ENCODE measurements at regions not wholly inside any gene's neighbourhood (a gene's known extent, or its start where the extent isn't known, plus 50 kb on each side); places are given as distances from the start of the nearest gene placed in this dataset.

- TF ChIP-seq ZNF462 (CRISPR knock-in tag; IDR thresholded peaks at IDR 0.05), result no peak
Observed at GRCh38 chr9:1698991-1699390, 316.2 kb upstream of the SMARCA2 start (continued).

GRCh38 chr9:1701113-1701512 lies 314.0 kb upstream of the SMARCA2 start:
- peak; percentile 32; the same call in 2 of the 3 replicates for ATAC-seq
- Mint-ChIP-seq H3K36me3 (ENCODE audit: low read depth) (no peaks in the 10 kb centered on the region), H3K27ac (no peak overlapping the region), H3K4me3 (no peak overlapping the region), H3K4me1 (no peaks in the 10 kb centered on the region), H3K9me3 (no peaks in the 10 kb centered on the region), H3K27me3 (ENCODE audit: insufficient read depth, low read depth, poor library complexity) (no peaks in the 10 kb centered on the region)
- H3K27ac ChIP-seq (ENCODE audit: low read depth), result no peak overlapping the region
- H3F3A ChIP-seq (replicated peaks; ENCODE audit: low read depth), result no peaks in the 10 kb centered on the region
- no peak overlapping the region for H2AFZ ChIP-seq
- H3K36me3 ChIP-seq (ENCODE audit: insufficient read depth), result no peaks in the 10 kb centered on the region
- no peaks in the 10 kb centered on the region for H3K79me2 ChIP-seq (replicated peaks; ENCODE audit: insufficient read depth)
- H3K9me2 ChIP-seq (ENCODE audit: insufficient read depth), result no peaks in the 10 kb centered on the region; the same call in 1 of the 2 replicates
- no peaks in the 10 kb centered on the region for H3K4me1 ChIP-seq (ENCODE audit: insufficient read depth)
- no peak overlapping the region for H3K4me3 ChIP-seq
- DNase-seq (ENCODE audit: low spot score), result peak; percentile 30
- H3K27me3 ChIP-seq (ENCODE audit: insufficient read depth), result no peaks in the 10 kb centered on the region
- H4K20me1 ChIP-seq (replicated peaks; ENCODE audit: insufficient read depth), result no peaks in the 10 kb centered on the region
- H3K4me2 ChIP-seq, result no peak overlapping the region
- peak; percentile 19 to 48; a peak in 2 of 4 replicates for TF ChIP-seq CTCF (conservative IDR thresholded peaks at IDR 0.05; ENCODE audit: low read depth in 2 of 2)
- TF ChIP-seq NANOG (IDR thresholded peaks at IDR 0.05; ENCODE audit: borderline replicate concordance), result no peak
- TF ChIP-seq ZNF331 (CRISPR knock-in tag; IDR thresholded peaks at IDR 0.05; ENCODE audit: low read depth), result no peak
- no peak for TF ChIP-seq REST (IDR thresholded peaks at IDR 0.05; ENCODE audit: unreplicated experiment)

Data from GM23338 (cell line).